CD4-positive, alpha-beta T cell treated with Interleukin-4 for 1 hour (primary cell): ENCODE measurements at regions not wholly inside any gene's neighbourhood (a gene's known extent, or its start where the extent isn't known, plus 50 kb on each side); places are given as distances from the start of the nearest gene placed in this dataset.

Experiments used
- DNase-seq, 2 donors: peaks; one replicate each; pipeline ENCODE4 v3.0.0-alpha.2; 2020 to 2022

GRCh38 chr19:28244966-28245365 is 968.0 kb downstream of the UQCRFS1 start:
- DNase-seq, result no peak

- no peak for DNase-seq
Observed at GRCh38 chr19:28242317-28242927, 970.5 kb downstream of the UQCRFS1 start.

GRCh38 chr19:28239270-28239669 is 973.7 kb downstream of the UQCRFS1 start:
- no peak for DNase-seq

- DNase-seq, result no peak
Observed at GRCh38 chr19:28238270-28238820, 974.6 kb downstream of the UQCRFS1 start.

GRCh38 chr19:28235606-28236125 is 977.3 kb downstream of the UQCRFS1 start:
- DNase-seq, result no peak

- DNase-seq, result no peak
Observed at GRCh38 chr19:28234637-28235036, 978.3 kb downstream of the UQCRFS1 start.

- no peak for DNase-seq
Observed at GRCh38 chr19:28228854-28229253, 984.1 kb downstream of the UQCRFS1 start.

GRCh38 chr19:28224441-28224840 is 988.5 kb downstream of the UQCRFS1 start:
- DNase-seq, result no peak

GRCh38 chr19:28221736-28222135 is 991.2 kb downstream of the UQCRFS1 start:
- no peak for DNase-seq

GRCh38 chr19:28218728-28219127 is 994.2 kb downstream of the UQCRFS1 start:
- no peak for DNase-seq

- DNase-seq, result no peak
Observed at GRCh38 chr19:28217022-28217421, 995.9 kb downstream of the UQCRFS1 start.

GRCh38 chr19:28213470-28214082 is 999.4 kb downstream of the UQCRFS1 start:
- DNase-seq, result no peak

GRCh38 chr19:28210886-28211285 is 1002.1 kb downstream of the UQCRFS1 start:
- no peak for DNase-seq

- no peak for DNase-seq
Observed at GRCh38 chr19:28208745-28209144, 1004.2 kb downstream of the UQCRFS1 start.

GRCh38 chr19:28207244-28207643 is 1005.7 kb downstream of the UQCRFS1 start:
- DNase-seq, result no peak

GRCh38 chr19:28201462-28201943 is 1011.4 kb downstream of the UQCRFS1 start:
- no peak for DNase-seq

- DNase-seq, result no peak
Observed at GRCh38 chr19:28199323-28199722, 1013.6 kb downstream of the UQCRFS1 start.

GRCh38 chr19:28196961-28197360 is 1016.0 kb downstream of the UQCRFS1 start:
- DNase-seq, result no peak

- DNase-seq, result no peak
Observed at GRCh38 chr19:28196101-28196500, 1016.9 kb downstream of the UQCRFS1 start.

- DNase-seq, result no peak
Observed at GRCh38 chr19:28185646-28186045, 1027.3 kb downstream of the UQCRFS1 start.

GRCh38 chr19:28184997-28185396 is 1028.0 kb downstream of the UQCRFS1 start:
- DNase-seq, result no peak

- no peak for DNase-seq
Observed at GRCh38 chr19:28176193-28176592, 1036.8 kb downstream of the UQCRFS1 start.

- no peak for DNase-seq
Observed at GRCh38 chr19:28171983-28172382, 1041.0 kb downstream of the UQCRFS1 start.

- DNase-seq, result no peak
Observed at GRCh38 chr19:28170066-28170465, 1042.9 kb downstream of the UQCRFS1 start.
